Globus pallidus (tissue), 1 donor: ENCODE measurements at regions not wholly inside any gene's neighbourhood (a gene's known extent, or its start where the extent isn't known, plus 50 kb on each side); places are given as distances from the start of the nearest gene placed in this dataset.

Source experiments
- DNase-seq: peaks from one replicate; pipeline ENCODE4 v3.0.0-alpha.2; 2015; ENCODE audit warnings: low spot score

GRCh38 chr22:48980409-48980808 lies 847.3 kb downstream of the BRD1 start:
- DNase-seq = no peak

DNA sequence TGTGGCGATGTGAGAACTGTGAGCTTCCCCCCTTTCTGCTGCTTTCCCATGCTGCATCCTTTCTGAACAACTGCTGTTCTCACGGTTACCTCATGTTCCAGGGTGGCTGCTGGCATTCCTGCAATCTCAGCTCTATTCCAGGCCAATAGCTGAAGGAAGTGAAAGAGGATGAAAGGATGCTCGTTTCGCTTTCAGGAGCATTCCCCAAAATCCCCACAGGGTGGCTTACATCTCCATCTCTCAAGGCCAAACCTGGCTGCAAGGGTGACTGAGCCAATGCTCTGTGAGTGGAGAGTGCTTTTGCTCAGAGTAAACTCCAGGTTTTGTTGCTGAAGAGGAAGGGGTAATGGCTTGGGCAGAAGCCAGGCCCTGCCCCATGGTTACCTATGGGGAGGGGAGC lies 848.2 kb downstream of the BRD1 start:
- no peak for DNase-seq

DNA sequence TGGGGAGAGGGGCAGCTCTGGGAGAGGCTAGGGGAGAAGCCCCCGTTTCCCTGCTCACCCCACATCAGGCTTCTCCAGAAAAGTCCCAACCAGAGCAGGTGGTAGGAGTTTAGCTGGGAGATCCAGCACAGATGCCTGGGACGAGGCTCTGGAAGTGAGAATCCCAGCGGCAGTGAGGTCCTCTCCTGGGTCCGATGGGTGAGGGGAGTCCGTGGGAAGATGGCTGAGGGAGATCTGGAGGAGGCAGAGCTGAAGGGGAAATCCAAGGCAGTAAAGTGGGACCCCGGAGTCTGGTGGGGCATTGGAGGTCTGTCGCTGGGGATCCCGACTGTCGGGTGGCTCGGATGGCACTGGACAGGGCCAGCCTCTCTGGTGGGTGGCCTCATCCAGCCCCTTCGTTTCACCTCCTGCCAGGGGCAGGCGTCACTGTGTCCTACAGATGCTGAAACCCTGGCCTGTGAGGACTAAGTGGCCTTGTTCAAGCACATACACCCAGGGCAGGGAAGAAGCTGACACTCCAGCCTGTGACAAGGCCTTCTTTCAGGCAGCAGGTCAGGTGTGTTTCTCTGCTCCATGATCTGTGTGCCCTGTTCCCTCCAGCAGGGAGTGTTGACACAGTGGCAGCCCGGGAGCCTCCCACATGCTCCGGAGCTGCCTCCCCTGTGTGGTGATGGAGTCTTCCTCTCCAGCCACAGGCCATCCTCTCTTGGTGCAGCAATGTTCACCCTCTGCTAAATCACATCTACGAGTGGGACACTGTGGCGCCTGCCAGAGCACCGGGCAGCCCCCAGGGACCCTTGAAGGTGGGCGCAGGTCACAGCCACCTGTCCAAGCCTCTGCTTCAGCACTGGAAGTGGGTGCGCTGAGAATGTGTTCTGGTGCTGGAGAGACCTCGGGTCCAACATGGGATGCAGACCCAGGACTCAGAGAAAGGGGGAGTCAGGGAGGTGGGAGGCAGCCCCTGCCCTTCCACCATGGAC lies 850.8 kb downstream of the BRD1 start:
- DNase-seq = no peak

- no peak for DNase-seq
Measured at GRCh38 chr22:48975886-48976285, 851.8 kb downstream of the BRD1 start.

- DNase-seq = no peak
Measured at GRCh38 chr22:48975316-48975741, 852.3 kb downstream of the BRD1 start.

DNA sequence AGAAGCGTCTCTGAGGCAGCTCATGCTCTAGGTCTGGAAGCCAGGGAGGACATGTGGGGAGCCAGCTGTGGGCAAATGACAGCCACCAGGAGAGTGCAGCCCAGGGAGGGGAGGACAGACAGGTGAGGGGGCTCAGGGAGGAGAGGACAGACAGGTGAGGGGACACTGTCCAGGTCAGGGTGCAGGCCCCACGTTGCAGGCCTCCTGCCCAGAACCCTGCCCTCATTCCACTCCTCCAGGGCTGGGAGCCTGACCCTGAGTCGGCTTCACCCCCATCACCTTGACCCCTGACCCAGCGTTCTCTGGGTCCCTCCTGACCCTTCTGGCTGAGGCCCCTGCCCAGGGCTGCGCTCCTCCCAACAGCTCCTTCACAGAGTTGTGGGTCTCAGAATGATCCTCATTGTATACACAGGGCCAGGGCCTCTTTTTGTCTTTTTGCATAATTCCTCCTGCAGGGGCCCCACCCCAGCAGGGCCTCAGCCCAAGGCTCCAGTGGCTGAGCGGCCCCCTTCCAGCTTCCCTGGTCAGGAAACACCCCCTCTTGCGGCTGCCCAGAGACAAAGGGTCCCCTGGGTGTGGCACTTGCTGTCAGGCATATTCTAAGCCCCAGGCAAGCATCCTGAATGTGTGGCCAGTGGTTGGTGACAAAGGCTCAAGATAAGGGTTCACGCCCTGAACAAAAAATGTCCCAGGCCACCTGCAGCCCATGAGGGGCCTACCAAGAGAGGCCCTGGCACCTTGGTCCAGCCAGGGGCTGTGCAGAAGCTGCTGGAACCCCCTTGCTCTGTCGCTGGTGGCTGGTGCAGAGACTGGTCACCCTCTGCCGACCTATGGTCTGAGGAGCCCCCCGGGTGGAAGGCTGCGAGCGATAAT lies 853.0 kb downstream of the BRD1 start:
- DNase-seq = no peak

- no peak for DNase-seq
Measured at GRCh38 chr22:48973694-48974041, 854.0 kb downstream of the BRD1 start.

GRCh38 chr22:48972979-48973693 lies 854.5 kb downstream of the BRD1 start:
- no peak for DNase-seq

- no peak for DNase-seq
Measured at GRCh38 chr22:48968201-48968959, 859.3 kb downstream of the BRD1 start.

DNA sequence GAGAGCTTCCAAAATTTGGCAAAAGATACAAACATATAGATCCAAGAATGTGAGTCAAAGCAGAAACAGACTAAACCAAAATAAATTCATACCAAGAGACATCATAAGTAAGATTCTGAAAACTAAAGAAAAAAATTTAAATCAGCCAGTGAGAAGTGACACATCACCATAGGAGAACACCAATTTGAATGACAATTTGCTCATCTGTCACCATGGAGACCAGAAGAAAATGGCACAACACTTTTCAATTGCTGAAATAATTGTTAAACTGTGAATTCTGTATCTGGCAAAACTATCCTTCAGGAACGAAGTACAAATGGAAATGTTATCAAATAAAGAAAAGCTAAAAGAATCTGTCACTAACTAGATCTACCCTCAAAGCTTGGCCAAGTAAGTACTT lies 864.3 kb downstream of the BRD1 start:
- no peak for DNase-seq

DNA sequence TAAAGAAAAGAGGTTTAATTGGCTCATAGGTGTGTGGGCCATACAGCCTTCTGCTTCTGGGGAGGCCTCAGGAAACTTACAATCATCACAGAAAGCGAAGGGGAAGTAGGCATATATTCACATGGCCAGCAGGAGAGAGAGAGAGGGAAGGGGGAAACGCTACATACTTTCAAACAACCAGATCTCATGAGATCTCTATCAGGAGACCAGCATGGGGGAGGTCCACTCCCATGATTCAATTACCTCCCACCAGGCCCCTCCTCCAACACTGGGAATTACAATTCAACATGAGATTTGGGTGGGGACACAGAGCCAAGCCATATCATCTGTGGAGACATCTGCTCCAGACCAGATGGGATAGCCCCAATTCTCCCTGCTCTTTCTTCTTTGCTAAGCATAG lies 866.0 kb downstream of the BRD1 start:
- no peak for DNase-seq

GRCh38 chr22:48960980-48961660 lies 866.6 kb downstream of the BRD1 start:
- no peak for DNase-seq

DNA sequence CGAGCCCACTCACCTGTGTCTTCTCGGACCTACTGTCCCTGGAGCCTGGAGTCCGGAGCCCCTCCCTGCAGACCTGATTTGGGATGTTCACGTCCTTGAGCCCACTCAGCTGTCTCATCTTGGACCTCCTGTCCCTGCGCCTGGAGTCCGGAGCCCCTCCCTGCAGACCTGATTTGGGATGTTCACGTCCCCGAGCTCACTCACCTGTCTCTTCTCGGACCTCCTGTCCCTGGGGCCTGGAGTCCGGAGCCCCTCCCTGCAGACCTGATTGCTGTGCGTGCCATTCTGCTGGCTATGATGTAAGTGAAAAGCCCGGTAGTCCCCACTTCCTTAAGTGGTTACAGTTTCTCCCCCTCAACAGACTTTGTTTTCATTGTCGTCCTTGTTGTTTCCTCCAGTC lies 867.1 kb downstream of the BRD1 start:
- DNase-seq = no peak

GRCh38 chr22:48959496-48959895 lies 868.2 kb downstream of the BRD1 start:
- DNase-seq = no peak

- no peak for DNase-seq
Measured at GRCh38 chr22:48957987-48958321, 869.7 kb downstream of the BRD1 start.

- DNase-seq = no peak
Measured at GRCh38 chr22:48957311-48957986, 870.2 kb downstream of the BRD1 start.

DNA sequence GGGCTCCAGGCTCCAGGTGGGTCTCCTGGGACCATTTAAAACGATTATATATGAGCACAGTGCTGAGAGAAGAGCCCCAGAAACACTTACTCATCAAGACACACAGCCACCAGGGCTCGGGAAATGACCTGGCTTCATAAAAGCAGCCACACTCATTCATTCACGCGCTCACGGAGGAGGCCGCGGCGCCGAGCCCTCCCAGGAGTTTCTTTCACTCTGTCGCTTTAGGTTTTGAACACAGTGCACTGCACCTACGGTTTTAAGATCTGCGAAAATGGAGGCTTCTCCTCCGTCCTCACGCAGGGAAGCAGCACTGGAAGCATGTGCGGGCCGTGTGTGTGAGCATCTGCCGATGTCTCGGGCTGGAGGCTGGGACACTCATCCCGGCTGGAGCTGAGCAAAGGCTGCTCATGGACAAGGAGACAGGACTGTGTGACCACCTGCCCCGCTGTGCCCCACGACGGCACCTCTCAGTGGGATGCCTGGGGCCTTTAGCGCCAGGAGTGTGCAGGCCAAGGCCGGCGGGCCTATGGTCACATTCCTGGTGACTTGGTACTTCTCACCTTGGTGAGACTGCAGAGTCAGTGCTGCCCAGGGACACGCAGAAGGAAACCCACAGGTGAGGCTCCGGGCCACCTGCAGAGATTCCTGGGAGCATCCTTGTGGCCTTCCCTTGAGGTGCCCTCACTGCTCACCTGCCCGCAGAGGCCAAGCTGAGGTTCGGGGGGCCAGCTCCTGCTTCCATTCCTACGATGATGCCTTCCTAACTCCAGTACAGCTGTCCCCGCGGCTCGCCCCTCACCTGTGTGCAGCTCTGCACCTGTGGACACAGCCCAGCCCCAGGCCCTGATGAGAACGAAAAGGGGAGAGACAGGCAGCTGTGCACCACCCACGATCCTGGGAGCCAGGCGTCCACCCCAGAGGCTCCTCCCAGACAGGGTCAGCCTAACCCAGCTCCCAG lies 872.0 kb downstream of the BRD1 start:
- no peak for DNase-seq

- no peak for DNase-seq
Measured at GRCh38 chr22:48954781-48955311, 872.8 kb downstream of the BRD1 start.

GRCh38 chr22:48953830-48954229 lies 873.8 kb downstream of the BRD1 start:
- no peak for DNase-seq
